MM.1S (cell line): ENCODE measurements at regions not wholly inside any gene's neighbourhood (a gene's known extent, or its start where the extent isn't known, plus 50 kb on each side); places are given as distances from the start of the nearest gene placed in this dataset.

ENCODE experiments used
- DNase-seq: peaks from one replicate; pipeline ENCODE4 v3.0.0-alpha.2; 2015
- H2AFZ ChIP-seq: fragments of 300-600 bp; sonication (generic); 2 replicates; pipeline ENCODE4 v1.6.0; 2016; ENCODE audit warnings: antibody characterized with exemption, low read length
- H3F3A ChIP-seq: fragments of 300-600 bp; sonication (generic); 2 replicates; pipeline ENCODE4 v1.6.1; 2016; ENCODE audit warnings: mild to moderate bottlenecking, antibody characterized with exemption, low read length, moderate library complexity, mixed read lengths; ENCODE audit not compliant: insufficient read depth
- H3K27ac ChIP-seq: fragments of 300-600 bp; sonication (generic); 2 replicates; pipeline ENCODE4 v1.5.1; 2016; ENCODE audit warnings: mild to moderate bottlenecking, low read length
- H3K27me3 ChIP-seq: fragments of 300-600 bp; sonication (generic); replicated peaks from 2 replicates; pipeline ENCODE4 v1.6.0; 2016; ENCODE audit warnings: low read length; ENCODE audit not compliant: insufficient read depth
- H3K36me3 ChIP-seq: fragments of 300-600 bp; sonication (generic); replicated peaks from 2 replicates; pipeline ENCODE4 v1.6.1; 2016; ENCODE audit warnings: mild to moderate bottlenecking, low read length, mixed read lengths; ENCODE audit not compliant: insufficient read depth
- H3K4me1 ChIP-seq: fragments of 300-600 bp; sonication (generic); 2 replicates; pipeline ENCODE4 v1.6.1; 2016; ENCODE audit warnings: low read length, mixed read lengths
- H3K4me2 ChIP-seq: fragments of 300-600 bp; sonication (generic); 2 replicates; pipeline ENCODE4 v1.6.0; 2016; ENCODE audit warnings: low read depth, low read length
- H3K4me3 ChIP-seq: fragments of 300-600 bp; sonication (generic); 2 replicates; pipeline ENCODE4 v1.5.1; 2016; ENCODE audit warnings: low read length, mixed read lengths
- H3K79me2 ChIP-seq: fragments of 300-600 bp; sonication (generic); 2 replicates; pipeline ENCODE4 v1.6.1; 2016; ENCODE audit warnings: mixed run types, low read length, mixed read lengths
- H3K9ac ChIP-seq: fragments of 300-600 bp; sonication (generic); 2 replicates; pipeline ENCODE4 v1.6.1; 2016; ENCODE audit warnings: low read length, mixed read lengths
- H3K9me2 ChIP-seq: fragments of 300-600 bp; sonication (generic); replicated peaks from 2 replicates; pipeline ENCODE4 v1.6.1; 2016; ENCODE audit warnings: mild to moderate bottlenecking, low read length, mixed read lengths; ENCODE audit not compliant: insufficient read depth
- H3K9me3 ChIP-seq: fragments of 300-600 bp; sonication (generic); replicated peaks from 2 replicates; pipeline ENCODE4 v1.6.1; 2016; ENCODE audit warnings: mild to moderate bottlenecking, low read length, mixed read lengths; ENCODE audit not compliant: insufficient read depth
- H4K20me1 ChIP-seq: fragments of 300-600 bp; sonication (generic); 2 replicates; pipeline ENCODE4 v1.6.1; 2016; ENCODE audit warnings: mild to moderate bottlenecking, low read length, moderate library complexity, mixed read lengths; ENCODE audit not compliant: insufficient read depth
- EZH2 ChIP-seq: fragments of 300-600 bp; sonication (generic); optimal IDR thresholded peaks from 2 replicates; pipeline ENCODE3; 2017; ENCODE audit warnings: low read depth, mild to moderate bottlenecking, antibody characterized with exemption, low read length, mixed read lengths
- EZH2phosphoT487 ChIP-seq: fragments of 300-600 bp; sonication (generic); IDR thresholded peaks from 2 replicates; pipeline ENCODE4 v1.6.1; 2018; ENCODE audit warnings: antibody characterized with exemption, low read length
- TF ChIP-seq, protein P1 (sequence below): fragments of 300-600 bp; sonication (generic); IDR thresholded peaks from 2 replicates; pipeline ENCODE4 v1.5.1; 2016; ENCODE audit warnings: antibody characterized with exemption, low read length, mixed read lengths

DNA sequence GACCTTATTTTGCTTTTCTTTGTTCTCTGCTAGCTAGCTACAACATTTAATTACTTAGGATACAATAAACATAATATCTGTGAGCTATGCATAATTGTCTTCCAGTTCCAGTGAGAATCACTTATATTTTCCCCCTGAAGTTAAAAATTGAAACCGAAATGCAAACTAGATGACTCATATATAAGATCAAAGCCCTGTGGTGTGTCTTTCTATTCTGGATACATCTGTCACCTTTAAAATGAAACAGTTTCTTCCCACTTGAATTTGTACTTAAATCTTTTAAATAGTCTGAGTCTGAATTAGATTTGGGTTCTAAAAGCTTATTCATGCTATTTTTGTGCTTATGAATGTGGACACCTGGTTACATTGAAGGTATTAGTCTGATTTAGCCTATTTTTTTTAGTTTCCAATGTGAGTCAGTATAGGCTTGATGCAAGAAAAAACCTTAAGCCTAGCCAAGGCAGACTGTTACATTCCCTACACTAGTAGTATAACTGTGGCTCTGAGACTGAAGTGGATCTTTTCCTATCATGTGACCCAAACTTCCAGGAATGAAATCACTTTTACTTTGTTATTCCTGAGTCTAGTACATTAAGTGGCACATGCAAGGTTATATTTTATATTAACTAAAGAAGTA, 703.5 kb upstream of the RGMB start:
- Histone ChIP-seq H3K4me1 (peaks cover 20% of the 10 kb centered on the region), H3K9me3 (no peaks in the 10 kb centered on the region), H2AFZ (no peak overlapping the region), H3K9me2 (no peaks in the 10 kb centered on the region), H3K79me2 (no peaks in the 10 kb centered on the region), H3K4me2 (peak overlapping the region; percentile 44), H3K9ac (no peak overlapping the region), H3K27ac (peak overlapping the region; percentile 46; the same call in 1 of the 2 replicates), H4K20me1 (no peaks in the 10 kb centered on the region), H3K4me3 (peak overlapping the region; percentile 1; the same call in 1 of the 2 replicates), H3F3A (peaks cover 7% of the 10 kb centered on the region), H3K27me3 (no peaks in the 10 kb centered on the region), H3K36me3 (no peaks in the 10 kb centered on the region)
- TF ChIP-seq EZH2, result no peak
- TF ChIP-seq, protein P1, sequence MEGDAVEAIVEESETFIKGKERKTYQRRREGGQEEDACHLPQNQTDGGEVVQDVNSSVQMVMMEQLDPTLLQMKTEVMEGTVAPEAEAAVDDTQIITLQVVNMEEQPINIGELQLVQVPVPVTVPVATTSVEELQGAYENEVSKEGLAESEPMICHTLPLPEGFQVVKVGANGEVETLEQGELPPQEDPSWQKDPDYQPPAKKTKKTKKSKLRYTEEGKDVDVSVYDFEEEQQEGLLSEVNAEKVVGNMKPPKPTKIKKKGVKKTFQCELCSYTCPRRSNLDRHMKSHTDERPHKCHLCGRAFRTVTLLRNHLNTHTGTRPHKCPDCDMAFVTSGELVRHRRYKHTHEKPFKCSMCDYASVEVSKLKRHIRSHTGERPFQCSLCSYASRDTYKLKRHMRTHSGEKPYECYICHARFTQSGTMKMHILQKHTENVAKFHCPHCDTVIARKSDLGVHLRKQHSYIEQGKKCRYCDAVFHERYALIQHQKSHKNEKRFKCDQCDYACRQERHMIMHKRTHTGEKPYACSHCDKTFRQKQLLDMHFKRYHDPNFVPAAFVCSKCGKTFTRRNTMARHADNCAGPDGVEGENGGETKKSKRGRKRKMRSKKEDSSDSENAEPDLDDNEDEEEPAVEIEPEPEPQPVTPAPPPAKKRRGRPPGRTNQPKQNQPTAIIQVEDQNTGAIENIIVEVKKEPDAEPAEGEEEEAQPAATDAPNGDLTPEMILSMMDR, result no peak
- DNase-seq, result peak; percentile 84

DNA sequence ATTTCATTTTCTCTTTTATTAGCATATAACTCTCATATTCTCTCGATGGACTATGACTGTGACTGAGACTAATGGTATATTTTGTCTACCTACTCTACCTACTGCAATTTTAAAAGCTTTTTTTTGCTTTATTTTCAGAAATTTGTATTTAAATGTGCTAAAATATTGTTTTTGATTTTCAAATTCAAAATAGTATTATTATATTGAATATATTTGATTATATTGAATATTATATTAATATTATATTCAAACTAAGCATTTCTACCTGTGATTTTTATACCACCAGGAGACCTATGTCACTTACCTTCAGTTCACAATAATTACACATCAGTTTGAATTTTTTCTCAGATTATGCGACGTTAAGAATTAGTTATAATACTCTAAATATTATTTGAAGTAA, 700.5 kb upstream of the RGMB start:
- TF ChIP-seq, protein P1, result no peak
- TF ChIP-seq EZH2phosphoT487 (no peak), EZH2 (no peak)
- Histone ChIP-seq H3K36me3 (no peaks in the 10 kb centered on the region), H4K20me1 (no peaks in the 10 kb centered on the region)

DNA sequence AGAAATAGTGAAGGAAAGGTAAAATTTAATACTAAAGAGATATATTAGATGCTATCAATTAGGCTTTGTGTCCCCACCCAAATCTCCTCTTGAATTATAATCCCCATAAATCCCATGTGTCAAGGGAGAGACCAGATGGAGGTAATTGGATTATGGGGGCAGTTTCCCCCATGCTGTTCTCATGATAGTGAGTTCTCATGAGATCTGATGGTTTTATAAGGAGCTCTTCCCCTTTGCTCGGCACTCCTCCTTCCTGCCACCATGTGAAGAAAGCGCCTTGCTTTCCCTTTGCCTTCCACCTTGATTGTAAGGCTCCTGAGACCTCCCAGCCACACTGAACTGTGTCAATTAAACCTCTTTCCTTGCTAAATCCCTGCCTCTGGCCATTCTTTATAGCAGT, 697.0 kb upstream of the RGMB start:
- no peaks in the 10 kb centered on the region for H3K79me2 ChIP-seq
- no peak for TF ChIP-seq EZH2phosphoT487
- no peak overlapping the region for H3K4me3 ChIP-seq
- H3K9me3 ChIP-seq, result no peaks in the 10 kb centered on the region
- no peak overlapping the region for H3K9ac ChIP-seq
- no peaks in the 10 kb centered on the region for H3K9me2 ChIP-seq
- DNase-seq, result no peak
- H3K27ac ChIP-seq, result no peak overlapping the region
- no peak overlapping the region for H2AFZ ChIP-seq
- H3K36me3 ChIP-seq, result no peaks in the 10 kb centered on the region
- no peaks in the 10 kb centered on the region for H3F3A ChIP-seq
- no peaks in the 10 kb centered on the region for H4K20me1 ChIP-seq
- H3K4me2 ChIP-seq, result no peak overlapping the region
- no peaks in the 10 kb centered on the region for H3K4me1 ChIP-seq
- no peaks in the 10 kb centered on the region for H3K27me3 ChIP-seq

More for the DNA sequence above, 700.5 kb upstream of the RGMB start:
- Histone ChIP-seq H3K9me3 (no peaks in the 10 kb centered on the region), H3K4me3 (no peak overlapping the region), H2AFZ (no peak overlapping the region), H3K9me2 (no peaks in the 10 kb centered on the region), H3K79me2 (no peaks in the 10 kb centered on the region), H3F3A (peaks cover 7% of the 10 kb centered on the region), H3K27me3 (no peaks in the 10 kb centered on the region), H3K4me1 (peaks cover 20% of the 10 kb centered on the region), H3K4me2 (no peak overlapping the region), H3K9ac (no peak overlapping the region), H3K27ac (no peak overlapping the region)
- DNase-seq, result no peak

DNA sequence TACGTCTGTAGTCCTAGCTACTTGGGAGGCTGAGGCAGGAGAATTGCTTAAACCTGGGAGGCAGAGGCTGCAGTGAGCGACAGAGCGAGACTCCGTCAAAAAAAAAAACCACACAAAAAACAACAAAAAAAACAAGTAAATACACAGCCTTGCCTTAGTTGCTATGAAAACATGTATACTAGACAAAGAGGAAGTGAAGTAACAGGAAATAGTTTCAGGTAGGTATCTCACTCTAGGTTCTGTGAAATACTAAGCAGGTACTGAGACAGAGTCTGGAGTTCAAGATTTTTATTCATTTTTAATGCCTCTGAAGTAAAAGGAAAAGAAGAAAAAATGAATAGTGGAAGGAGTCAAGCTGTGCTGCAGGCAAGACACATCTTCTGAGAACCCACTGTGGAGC, 687.9 kb upstream of the RGMB start:
- Histone ChIP-seq H3K79me2 (no peaks in the 10 kb centered on the region), H3K9me3 (no peaks in the 10 kb centered on the region), H3F3A (no peaks in the 10 kb centered on the region), H3K27ac (no peak overlapping the region), H3K4me1 (peaks cover 5% of the 10 kb centered on the region; the same call in 1 of the 2 replicates), H3K27me3 (no peaks in the 10 kb centered on the region), H2AFZ (no peak overlapping the region), H3K36me3 (no peaks in the 10 kb centered on the region), H3K9me2 (no peaks in the 10 kb centered on the region), H3K4me3 (no peak overlapping the region), H4K20me1 (no peaks in the 10 kb centered on the region), H3K9ac (no peak overlapping the region), H3K4me2 (no peak overlapping the region)
- TF ChIP-seq EZH2phosphoT487, result no peak
- TF ChIP-seq, protein P1, result no peak
- no peak for TF ChIP-seq EZH2
- no peak for DNase-seq
